Fibroblast of skin of left quadriceps (primary cell): ENCODE measurements at regions not wholly inside any gene's neighbourhood (a gene's known extent, or its start where the extent isn't known, plus 50 kb on each side); places are given as distances from the start of the nearest gene placed in this dataset.
"Not testable (repeated sequence)": the region's sequence is repeated elsewhere in the genome, so short reads cannot be mapped to it uniquely, and the experiment has no call there.

Experiments
- DNase-seq, 2 experiments: peaks; one replicate each; pipeline ENCODE4 v3.0.0-alpha.2; 2013; ENCODE audit warnings: low read depth in 2 of 2

DNA sequence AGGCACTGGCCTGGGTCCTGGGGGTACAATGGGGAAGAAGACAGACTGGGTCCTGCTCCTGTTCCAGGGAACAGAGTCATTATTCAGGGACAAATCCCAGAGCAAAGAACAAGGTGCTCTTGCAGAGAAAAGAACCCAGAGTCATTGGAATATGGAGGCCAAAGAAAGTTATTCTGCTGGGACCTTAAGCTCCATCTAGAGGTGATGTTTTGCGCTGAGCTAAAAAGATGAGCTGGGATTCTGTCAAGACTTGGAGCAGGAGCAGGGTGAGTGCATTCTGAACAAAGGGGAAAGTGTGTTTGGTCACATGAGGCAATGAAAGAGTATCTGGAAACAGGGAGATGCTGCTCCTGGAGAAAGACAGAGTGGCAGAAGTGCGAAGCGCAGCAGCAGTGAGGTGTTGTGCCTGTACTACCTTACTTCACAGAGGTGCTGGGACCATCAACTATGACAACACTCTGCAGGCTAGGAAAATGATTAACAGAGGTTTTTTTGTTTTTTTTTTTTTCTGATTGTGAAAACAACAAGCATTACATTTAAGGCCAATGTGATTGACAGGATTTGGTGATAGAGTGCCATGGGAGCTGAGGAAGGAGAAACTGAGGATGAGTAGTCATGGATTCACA is 95.3 kb upstream of the TNFSF11 start:
- DNase-seq = peak in 1 of 2 experiments; percentile 2

DNA sequence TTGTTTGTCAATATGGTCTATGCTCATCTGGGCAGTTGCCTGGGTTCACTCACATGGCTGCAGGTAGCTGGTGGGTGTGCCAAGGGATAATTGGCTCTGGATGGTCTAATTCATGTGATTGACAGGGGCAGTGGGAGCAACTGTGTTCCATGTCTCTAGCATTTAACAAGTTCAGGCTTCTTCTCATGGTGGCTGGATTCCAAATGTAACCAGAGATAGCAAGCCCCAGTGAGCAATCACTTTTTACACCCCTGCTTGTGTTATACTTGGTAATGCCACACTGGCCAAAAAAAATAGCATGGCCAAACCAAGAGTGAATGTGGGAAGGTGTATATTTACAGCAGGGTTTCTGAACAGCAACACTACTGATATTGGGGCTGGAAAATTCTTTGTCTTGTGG is 89.6 kb upstream of the TNFSF11 start:
- DNase-seq = no peak

DNA sequence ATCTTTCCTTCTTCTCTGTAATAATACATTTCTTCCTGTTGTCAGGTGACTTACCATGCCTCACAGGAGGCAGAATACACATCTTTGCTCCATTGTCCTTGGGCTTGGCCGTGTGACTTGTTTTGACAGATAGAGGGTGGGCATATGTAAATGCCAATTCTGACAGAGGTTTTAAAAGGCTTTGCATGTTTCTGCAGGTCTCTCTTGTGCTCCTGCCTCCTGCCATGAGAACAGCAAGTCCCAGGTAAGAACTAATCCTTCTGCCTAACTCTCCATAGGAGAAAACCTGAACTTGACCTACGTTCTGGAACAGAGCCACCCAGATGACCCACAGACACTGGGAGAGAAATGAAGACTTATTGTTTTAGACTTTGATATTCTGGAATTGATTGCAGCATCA is 88.7 kb upstream of the TNFSF11 start:
- no peak for DNase-seq

DNA sequence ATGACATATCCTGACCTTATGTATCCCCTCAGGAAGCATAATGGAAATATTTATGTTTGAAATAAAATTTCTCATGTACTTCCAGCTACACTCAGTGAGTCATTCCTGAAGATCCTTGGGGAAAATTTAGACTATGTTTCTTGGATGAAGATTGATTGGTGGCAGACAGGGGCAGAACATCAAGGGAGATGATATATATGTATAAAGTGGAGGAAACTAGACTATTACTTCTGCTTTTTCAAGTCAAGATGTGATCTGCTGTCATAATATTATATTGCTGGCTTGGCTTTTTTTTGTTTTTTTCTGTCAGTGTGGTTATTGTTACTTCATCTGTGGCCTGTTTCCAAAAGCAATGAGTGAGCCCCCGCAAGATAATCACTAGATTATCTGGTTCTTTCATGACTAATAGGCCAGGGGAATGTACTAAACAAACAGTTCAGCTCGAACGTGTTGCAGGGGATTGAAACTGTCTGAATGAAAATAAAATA is 87.2 kb upstream of the TNFSF11 start:
- peak; percentile 89 for DNase-seq

DNA sequence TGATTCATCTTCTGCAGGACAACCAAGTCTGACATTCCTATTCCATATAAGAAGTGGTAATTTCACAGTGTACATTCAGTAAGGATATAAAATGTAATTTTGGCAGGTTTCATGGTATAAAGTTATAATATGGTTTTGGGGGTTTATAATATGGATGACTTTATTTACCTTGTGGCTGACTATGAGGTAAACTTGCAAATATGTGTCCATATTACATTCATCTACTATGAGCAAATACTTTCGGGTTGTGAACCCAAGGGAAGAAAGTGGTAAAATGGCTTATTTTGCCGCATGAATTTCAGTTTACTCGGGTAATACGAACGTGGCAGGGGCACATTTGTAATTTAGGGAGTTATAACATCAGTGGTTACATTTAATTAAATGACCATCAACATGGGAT is 86.7 kb upstream of the TNFSF11 start:
- no peak for DNase-seq

DNA sequence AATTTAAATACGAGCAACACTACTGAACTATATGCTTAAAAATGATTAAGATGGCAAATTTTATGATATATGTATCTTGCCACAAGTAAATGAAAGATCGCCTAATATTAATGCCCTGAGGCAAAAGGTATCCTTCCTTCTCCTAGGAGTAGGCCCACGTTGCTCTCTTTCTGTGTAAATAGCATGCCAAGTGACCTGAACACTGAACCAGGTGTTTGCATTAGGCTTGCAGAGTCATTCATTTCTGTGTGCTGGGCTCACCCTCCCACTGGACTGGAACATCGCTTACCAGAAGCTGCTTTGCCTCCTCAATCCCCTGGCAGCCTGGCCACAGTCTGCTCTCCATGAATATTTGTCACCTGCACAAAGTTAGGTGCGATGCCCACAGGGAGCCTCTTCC is 83.3 kb upstream of the TNFSF11 start:
- no peak for DNase-seq

DNA sequence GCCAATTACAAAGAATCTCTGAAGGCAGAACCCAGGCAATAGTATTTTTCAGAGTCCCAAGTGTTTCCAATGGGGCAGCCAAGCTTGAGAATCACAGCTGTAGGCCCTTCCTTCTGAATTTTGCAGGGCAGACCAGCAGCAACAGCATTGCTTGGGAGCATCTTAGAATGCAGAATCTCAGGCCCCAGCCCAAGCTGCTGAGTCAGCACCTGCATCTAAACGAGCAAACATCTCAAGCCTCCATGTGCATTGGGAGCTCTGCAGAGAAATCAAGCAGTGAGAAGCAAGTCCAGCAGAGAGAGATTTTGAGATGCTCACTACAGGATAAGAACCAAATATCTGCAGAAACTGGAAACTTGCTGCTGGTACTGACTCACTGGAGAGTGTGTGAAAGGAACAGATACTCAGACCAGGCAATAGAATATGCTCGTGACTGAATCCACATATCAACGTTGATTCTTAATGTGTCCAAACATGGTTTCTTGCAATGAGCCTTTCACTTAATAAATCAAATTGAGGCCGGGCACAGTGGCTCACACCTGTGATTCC is 81.5 kb upstream of the TNFSF11 start:
- no peak for DNase-seq

DNA sequence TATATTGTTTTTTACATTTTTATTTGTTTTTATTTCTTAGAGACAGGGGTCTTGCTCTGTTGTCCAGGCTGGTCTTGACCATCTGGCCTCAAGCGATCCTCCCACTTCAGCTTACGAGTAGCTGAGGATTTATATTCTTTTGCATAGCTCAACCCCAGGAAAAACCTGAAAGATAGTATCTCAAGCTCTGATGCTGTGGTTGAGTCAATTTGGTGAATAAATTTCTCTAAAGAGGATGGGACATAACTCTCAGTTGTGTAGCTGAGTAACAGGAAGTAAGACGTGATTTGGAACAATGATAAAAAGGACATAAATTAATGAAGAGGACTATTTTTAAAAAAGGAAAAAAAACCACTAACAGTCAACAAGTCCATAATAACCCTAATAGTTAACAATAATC is 79.8 kb upstream of the TNFSF11 start:
- no peak for DNase-seq

DNA sequence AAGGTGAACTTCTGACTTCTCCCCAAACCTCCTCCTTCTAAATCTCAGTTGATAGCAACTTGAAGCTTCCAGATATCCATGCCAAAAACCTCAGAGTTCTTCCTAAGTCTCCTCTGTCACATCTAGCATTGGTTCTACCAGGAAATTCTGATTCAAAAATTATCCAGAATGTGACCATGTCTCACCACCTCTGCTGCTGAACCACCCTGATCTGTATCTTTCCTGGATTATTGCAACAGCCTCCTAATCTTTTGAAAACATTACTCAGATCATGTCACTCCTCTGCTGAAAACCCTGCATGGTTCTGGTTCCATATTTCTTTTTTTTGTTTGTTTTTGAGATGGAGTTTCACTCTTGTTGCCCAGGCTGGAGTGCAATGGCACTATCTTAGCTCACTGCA is 78.7 kb upstream of the TNFSF11 start:
- no peak for DNase-seq

DNA sequence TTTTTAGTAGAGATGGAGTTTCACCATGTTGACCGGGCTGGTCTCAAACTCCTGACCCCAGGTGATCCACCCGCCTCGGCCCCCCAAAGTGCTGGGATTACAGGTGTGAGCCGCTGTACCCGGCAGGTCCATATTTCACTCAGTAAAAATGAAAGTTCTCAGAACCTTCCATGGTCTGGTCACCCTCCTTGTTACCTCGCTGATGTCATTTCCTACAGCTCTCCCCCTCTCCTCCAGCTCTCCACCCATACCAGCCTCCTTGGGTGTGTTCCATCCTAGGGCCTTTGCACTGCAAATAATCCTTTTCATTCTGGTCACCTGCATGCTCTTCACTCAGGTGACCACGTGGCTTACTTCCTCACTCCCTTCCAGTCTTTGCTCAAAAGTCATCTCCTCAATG is 78.2 kb upstream of the TNFSF11 start:
- no peak for DNase-seq

DNA sequence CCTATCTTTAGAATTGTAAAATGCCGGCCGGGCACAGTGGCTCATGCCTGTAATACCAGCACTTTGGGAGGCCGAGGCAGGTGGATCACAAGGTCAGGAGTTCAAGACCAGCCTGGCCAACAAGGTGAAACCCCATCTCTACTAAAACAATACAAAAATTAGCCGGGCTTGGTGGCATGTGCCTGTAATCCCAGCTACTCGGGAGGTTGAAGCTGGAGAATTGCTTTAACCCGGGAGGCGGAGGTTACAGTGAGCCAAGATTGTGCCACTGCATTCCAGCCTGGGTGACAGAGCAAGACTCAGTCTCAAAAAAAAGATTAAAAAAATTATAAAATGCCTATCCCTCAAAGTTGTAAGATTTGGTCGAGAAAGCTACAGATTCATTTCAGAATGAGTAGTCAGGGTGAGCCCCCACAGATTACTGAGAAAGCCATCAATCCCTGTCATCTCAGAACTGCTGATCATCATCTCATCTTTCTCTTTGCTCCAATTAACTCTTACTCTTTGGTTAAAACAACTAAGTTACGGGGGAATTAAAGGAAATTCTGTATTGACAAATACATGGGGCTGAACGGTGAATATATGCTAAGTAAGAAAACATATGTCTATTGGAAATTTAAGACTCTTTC is 76.9 kb upstream of the TNFSF11 start:
- DNase-seq = not testable (repeated sequence)

DNA sequence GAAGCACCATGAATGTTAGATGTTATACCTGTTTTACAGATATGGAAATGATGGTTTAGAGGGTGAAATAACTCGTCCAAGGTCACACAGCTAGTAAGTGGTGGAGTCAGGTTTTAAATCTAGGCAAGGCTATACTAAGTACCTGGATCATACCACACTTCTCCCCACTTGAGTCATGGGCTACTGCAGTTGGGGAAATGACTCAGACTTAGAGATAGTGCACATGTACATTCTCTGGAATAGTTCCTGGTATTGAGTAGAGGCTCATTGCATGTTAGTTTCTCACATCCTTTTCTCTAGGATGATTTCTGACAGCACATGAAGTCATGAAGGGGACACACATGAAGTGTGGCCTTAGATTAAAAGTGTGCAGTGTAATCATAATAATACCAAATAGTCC is 76.2 kb upstream of the TNFSF11 start:
- peak in 1 of 2 experiments; percentile 8 for DNase-seq

DNA sequence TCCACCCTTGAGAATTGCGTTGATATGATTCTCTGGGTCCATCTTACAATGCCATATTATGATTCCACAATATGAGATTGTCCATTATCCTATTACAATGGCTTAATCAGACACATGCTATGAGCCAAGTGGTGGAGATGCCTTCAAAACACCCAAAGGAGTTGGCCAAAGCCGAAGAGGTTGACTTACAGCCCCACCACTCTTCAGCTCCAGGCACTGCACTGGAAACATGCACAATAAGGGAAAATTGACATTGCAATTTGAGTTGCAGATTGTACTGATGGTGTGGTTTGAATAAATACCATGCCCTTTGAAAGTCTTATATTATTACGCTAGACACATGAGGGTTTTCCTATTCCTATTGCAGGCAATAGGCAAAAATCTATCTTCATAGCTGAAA is 75.4 kb upstream of the TNFSF11 start:
- DNase-seq = no peak
